ENCODE measurements at regions not wholly inside any gene's neighbourhood (a gene's known extent, or its start where the extent isn't known, plus 50 kb on each side); places are given as distances from the start of the nearest gene placed in this dataset.
A peak's percentile ranks its signal among the peaks of the same experiment; 100 is the strongest.

DNA sequence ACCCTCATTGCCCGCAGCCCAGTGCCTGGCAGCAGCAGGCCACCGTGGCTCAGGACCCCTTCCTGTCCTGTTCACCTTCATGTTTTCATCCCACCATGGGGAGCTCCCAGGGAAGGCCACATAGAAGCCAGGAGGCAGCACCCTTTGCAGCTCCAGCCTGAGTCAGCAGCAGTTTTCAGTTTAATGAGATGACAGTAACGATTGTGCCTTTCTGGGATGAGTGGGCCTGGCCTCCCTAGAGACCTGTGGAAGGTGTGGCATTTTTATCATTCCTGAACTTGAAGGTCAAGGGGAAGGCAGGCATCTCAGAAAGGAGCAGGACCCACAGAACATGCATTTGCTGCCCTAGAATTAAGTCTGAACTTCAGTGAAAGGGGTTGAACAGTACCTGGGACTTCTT lies 532.8 kb downstream of the FUT8 start:
- DNase-seq (ENCODE audit: low read depth in 1 of 2, low spot score in 1 of 2) = no peak
- in situ Hi-C loops (cut with HindIII; ENCODE audit: low pct_unique_long_range_greater_than_20kb, low sequenced_read_pairs) = no loop called here
- TF ChIP-seq JUND (IDR thresholded peaks at IDR 0.05; ENCODE audit: low read depth) = no peak

DNA sequence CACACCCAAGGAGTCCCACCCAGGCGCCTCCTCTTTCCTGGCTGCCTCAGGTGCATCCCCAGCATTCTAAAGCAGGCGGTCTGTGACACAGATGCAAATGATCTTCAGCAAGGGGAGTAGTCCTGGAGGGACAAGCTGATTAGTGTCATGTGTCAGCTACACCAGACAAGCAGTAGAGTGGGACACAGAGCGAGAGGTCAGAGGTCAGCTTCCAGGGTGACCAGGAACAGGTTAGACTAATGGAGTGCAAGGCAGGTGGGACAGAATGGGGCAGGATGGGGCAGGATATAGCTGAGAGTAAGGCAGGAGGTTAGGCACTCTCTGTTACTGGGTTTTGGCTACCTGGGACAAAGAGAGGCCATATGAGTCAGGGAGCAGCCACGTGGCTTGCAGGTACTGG lies 534.0 kb downstream of the FUT8 start:
- no peak for DNase-seq (ENCODE audit: low read depth in 1 of 2, low spot score in 1 of 2)
- in situ Hi-C loops (cut with HindIII; ENCODE audit: low pct_unique_long_range_greater_than_20kb, low sequenced_read_pairs) = no loop called here
- no peak for TF ChIP-seq JUND (IDR thresholded peaks at IDR 0.05; ENCODE audit: low read depth)

DNA sequence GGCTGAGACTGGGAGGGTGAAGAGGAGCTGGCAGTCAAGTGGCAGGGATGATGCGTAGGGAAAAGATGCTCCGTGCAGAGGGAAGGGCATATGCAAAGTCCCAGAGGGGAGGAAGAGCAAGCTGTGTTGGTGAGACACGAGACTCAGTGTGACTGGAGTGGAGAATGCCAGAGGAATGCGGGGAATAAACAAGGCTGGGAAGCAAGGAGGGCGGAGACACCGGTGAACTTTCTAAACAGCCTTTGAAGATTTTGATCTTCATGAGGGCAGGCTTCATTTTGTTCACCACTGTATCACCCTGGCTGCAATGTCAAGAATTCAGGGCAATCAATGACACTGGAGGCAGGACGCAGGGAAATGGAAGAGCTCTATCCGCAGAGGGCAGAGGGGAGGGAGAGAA lies 535.8 kb downstream of the FUT8 start:
- in situ Hi-C loops (cut with HindIII; ENCODE audit: low pct_unique_long_range_greater_than_20kb, low sequenced_read_pairs) = no loop called here
- TF ChIP-seq JUND (IDR thresholded peaks at IDR 0.05; ENCODE audit: low read depth) = no peak
- DNase-seq (ENCODE audit: low read depth in 1 of 2, low spot score in 1 of 2) = peak; percentile 13 to 64

DNA sequence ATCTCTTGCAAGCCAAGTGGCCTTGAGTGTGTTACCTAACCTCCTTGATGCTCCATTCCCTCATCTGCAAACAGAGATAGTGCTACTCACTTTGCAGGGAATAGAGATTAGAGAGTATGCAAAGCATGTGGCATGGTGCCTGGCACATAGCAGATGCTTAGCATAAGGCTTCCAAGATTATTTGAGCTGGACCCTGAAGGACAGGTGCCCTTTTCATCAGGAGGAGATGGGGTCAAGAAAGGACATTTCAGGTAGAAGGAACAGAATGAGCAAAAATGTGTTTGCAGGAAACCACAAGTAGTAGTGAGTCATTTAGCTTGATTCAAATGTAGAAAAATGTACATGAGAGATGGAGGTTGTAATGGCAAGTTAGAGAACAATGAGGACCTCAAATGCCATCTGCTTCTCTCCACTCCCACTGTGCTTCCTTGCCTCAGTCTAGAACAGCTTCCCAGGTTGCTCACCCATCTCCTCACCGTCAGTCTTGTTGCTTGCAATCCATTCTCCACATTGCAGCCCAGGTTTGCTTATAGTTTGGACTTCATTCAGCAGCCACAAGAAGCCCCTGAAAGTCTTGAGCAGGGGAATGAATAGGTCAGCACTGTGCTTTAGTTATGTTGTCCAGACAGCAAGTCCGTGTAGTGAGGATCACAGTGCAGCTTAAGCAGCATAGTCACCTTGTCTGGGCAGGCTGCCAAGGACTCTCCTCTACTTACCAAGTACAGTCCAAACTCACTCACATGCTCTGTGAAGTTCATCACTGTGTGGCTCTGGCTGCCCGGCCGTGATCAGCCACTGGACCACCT lies 536.3 kb upstream of the CCDC196 start:
- TF ChIP-seq JUND (IDR thresholded peaks at IDR 0.05; ENCODE audit: low read depth) = no peak
- in situ Hi-C loops (cut with HindIII; ENCODE audit: low pct_unique_long_range_greater_than_20kb, low sequenced_read_pairs) = no loop called here
- peak; percentile 26 to 58 for DNase-seq (ENCODE audit: low read depth in 1 of 2, low spot score in 1 of 2)

DNA sequence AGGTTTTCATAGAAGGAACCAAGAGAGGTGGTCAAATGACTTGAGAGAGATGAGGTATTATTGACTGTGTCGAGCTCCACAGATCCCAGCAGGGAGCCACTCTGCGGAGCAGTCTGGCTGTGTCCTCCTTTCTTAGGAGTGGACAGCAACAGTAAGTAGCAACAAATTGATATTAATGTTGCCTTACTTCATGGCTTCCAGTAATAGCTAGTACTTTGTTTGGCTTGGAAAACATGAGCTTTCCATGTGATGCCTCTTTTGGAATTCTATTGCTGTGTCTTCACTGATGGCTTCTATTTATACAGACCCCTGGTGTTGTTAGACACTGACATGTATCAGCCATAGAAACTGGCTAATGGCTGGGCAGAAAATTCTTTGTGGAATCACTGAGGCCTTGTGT lies 531.2 kb upstream of the CCDC196 start:
- no peak for TF ChIP-seq JUND (IDR thresholded peaks at IDR 0.05; ENCODE audit: low read depth)
- no peak for DNase-seq (ENCODE audit: low read depth in 1 of 2, low spot score in 1 of 2)
- in situ Hi-C loops (cut with HindIII; ENCODE audit: low pct_unique_long_range_greater_than_20kb, low sequenced_read_pairs) = no loop called here

DNA sequence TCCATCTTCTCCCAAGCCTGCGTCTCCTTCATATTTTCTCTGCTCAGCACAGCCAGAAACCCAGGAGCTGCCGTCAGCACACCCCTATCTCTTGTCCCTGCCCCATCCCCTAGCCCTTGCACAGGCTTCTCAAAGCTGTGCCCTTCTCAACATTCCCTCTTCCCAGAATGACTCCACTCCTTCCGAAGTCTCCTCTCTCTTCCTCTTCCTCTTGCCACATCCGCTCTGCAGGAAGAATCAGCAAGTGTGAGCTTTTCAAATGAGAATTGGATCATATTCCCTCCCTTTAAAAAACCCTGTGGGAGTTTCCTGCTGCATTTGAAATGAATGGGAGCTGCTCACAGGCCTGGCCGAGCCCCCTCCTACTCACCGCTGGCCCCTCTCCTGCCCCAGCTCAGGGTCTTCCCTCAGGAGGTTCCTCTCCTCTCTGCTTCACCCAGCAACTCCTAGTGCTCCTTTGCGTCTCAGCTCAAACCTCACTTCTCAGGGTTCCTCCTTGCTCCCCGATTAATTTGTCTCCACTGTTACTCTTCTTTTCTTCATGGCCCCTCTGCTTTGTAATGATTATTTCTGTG lies 528.5 kb upstream of the CCDC196 start:
- DNase-seq (ENCODE audit: low read depth in 1 of 2, low spot score in 1 of 2) = no peak
- TF ChIP-seq JUND (IDR thresholded peaks at IDR 0.05; ENCODE audit: low read depth) = no peak
- in situ Hi-C loops (cut with HindIII; ENCODE audit: low pct_unique_long_range_greater_than_20kb, low sequenced_read_pairs) = no loop called here

DNA sequence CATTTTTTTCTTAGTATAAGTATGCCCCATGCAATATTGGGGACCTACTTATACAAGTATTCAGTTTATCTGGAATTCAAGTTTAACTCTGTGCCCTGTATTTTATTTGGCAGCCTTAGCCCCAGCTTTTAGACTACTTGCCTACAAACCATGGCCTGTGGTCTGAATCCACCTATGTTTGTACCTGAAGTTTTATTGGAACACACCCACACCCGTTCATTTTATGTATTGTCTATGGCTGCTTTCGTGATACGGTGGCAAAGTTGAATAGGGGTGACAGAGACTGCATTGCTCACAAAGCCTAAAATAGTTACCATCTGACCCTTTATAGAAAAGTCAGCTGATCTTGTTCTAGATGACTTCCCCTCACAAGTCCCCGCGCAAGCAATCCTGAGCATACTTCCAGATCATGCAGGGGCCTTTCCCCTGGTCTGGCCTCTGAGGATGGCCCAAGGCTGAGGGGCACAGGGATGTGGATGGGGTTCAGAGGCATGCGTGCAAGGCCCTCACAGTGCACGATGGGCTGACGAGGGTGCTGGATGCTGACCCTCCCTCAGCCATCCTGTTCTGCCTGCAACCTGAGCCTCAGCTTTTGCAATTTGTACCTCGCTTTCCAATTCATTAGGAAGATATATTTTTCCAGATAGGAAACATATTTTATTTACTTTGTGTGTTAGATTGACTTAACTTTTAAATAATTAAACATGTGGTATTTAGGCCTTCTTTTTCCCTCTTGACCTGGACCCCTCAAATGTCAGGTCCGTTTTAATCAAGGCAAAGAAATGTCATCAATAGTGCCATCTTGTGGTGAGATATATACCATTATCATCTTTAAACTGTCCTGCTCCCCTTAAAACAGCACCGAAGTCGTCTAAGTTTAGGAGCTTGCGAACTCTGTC lies 527.3 kb upstream of the CCDC196 start:
- no peak for TF ChIP-seq JUND (IDR thresholded peaks at IDR 0.05; ENCODE audit: low read depth)
- DNase-seq (ENCODE audit: low read depth in 1 of 2, low spot score in 1 of 2) = peak; percentile 40 to 51
- in situ Hi-C loops (cut with HindIII; ENCODE audit: low pct_unique_long_range_greater_than_20kb, low sequenced_read_pairs) = no loop called here

DNA sequence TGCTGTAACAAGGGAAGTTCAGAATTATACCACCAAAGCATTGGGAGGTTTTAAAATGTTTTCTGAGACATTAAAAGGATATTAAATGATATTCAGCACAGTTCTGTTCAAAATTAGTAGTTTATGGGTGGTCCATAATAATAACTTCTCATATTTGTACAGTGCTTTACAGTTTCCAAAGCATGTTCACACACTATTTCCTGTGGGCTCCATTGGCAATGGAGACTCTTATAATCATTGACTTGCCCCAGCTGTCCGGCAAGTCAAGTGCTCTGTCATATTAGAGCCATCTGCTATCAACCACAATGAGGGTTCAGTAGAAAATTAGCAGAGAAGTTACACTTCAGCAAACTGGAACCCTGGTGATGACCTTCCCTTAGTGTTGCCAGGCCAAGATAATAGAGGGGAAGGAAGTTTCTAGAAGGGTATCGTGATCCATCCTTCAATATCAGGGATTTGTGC lies 526.6 kb upstream of the CCDC196 start:
- in situ Hi-C loops (cut with HindIII; ENCODE audit: low pct_unique_long_range_greater_than_20kb, low sequenced_read_pairs) = no loop called here
- TF ChIP-seq JUND (IDR thresholded peaks at IDR 0.05; ENCODE audit: low read depth) = no peak
- no peak for DNase-seq (ENCODE audit: low read depth in 1 of 2, low spot score in 1 of 2)

DNA sequence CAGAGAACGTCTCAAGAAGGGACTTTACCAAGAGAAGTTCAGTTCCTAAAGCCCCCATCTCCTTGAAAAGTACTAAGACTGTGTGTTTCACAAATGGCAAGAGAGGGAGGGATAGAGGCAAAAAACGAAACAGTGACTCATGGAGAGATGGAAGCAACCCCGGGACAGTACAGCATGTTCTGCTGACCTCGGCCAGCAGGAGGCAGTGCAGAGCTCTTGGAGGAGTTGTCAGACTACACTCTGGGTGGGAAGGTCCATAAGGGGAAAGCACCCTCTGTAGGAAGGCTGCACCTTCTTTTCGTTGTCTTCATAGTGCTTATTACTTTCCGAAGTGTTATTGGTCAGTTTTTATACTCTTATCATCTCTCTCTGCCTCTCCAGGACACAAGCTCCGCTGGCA lies 525.2 kb upstream of the CCDC196 start:
- DNase-seq (ENCODE audit: low read depth in 1 of 2, low spot score in 1 of 2) = peak in 1 of 2 experiments; percentile 48
- no peak for TF ChIP-seq JUND (IDR thresholded peaks at IDR 0.05; ENCODE audit: low read depth)
- in situ Hi-C loops (cut with HindIII; ENCODE audit: low pct_unique_long_range_greater_than_20kb, low sequenced_read_pairs) = no loop called here

DNA sequence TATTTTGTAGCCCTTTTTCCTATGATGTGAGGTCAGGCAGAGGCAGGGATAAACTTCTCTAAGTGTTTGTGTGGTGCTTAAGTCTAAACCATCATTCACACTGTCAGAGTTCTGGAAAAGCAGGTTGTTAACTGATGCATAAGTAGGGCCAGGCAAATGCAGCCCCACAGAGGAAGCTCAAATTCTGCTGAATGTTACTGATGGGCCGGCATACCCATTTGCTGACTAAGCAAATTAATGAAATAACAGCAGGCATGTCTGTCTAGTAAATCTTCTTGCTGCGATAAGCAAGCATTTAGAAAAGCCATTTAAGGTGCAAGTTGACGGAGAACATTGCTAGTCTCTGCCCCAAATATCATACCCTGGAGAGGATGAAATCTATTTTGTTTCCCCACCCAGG lies 523.2 kb upstream of the CCDC196 start:
- DNase-seq (ENCODE audit: low read depth in 1 of 2, low spot score in 1 of 2) = no peak
- in situ Hi-C loops (cut with HindIII; ENCODE audit: low pct_unique_long_range_greater_than_20kb, low sequenced_read_pairs) = no loop called here
- TF ChIP-seq JUND (IDR thresholded peaks at IDR 0.05; ENCODE audit: low read depth) = no peak

DNA sequence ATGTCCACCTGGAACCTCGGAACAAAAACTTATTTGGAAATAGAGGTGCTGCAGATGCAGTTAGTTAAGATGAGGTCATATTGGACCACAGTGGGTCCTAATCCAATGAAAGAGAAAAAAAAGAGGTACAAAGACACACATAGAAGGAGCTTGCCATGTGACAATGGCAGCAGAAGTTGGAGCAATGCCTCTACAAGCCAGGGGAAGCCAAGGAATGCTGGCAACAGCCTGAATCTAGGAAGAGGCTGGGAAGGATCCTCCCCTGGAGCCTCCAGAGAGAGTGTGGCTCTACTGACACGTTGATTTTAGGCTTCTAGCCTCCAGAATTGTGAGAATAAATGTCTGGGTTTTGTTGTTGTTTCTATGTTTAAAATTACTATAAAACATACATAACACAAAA lies 521.8 kb upstream of the CCDC196 start:
- in situ Hi-C loops (cut with HindIII; ENCODE audit: low pct_unique_long_range_greater_than_20kb, low sequenced_read_pairs) = no loop called here
- no peak for TF ChIP-seq JUND (IDR thresholded peaks at IDR 0.05; ENCODE audit: low read depth)
- DNase-seq (ENCODE audit: low read depth in 1 of 2, low spot score in 1 of 2) = no peak

DNA sequence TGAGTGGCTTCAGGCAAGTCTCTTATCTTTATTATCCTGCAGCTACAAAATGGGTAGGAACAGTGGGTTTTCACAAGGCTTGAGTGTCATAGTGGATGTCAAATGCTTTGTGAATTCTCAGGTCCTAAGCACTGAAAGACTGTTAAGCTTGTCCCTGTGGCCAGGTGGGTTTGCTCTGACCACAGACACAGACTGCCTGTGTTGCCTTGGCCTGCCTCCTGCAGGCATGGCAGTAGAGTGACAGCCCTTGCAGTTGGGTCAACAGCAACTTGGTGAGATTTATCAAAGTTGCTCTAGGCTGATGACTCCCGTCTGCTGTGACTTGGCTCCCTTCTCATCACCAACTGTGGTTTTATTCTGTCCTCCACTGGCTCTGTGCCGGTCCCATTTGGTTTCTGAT lies 520.0 kb upstream of the CCDC196 start:
- in situ Hi-C loops (cut with HindIII; ENCODE audit: low pct_unique_long_range_greater_than_20kb, low sequenced_read_pairs) = no loop called here
- DNase-seq (ENCODE audit: low read depth in 1 of 2, low spot score in 1 of 2) = no peak
- no peak for TF ChIP-seq JUND (IDR thresholded peaks at IDR 0.05; ENCODE audit: low read depth)
